Upper lobe of right lung (tissue), 1 donor: ENCODE measurements at regions not wholly inside any gene's neighbourhood (a gene's known extent, or its start where the extent isn't known, plus 50 kb on each side); places are given as distances from the start of the nearest gene placed in this dataset.

Experiments used
- ATAC-seq: fragments of 200-7000 bp; cut with Tn5 transposase; one replicate; pipeline ENCODE4 v1.9.1; 2020; ENCODE audit warnings: mild to moderate bottlenecking, moderate library complexity
- DNase-seq: peaks from one replicate; pipeline ENCODE4 v3.0.0-alpha.2; 2020
- H3K27ac ChIP-seq: fragments of 200-600 bp; one replicate; pipeline ENCODE4 v1.8.0; 2022
- H3K27me3 ChIP-seq: fragments of 200-600 bp; one replicate; pipeline ENCODE4 v1.8.0; 2022; ENCODE audit warnings: mild to moderate bottlenecking
- H3K36me3 ChIP-seq: fragments of 200-600 bp; one replicate; pipeline ENCODE4 v1.8.0; 2022
- H3K4me1 ChIP-seq: fragments of 200-600 bp; one replicate; pipeline ENCODE4 v1.8.0; 2022
- H3K4me3 ChIP-seq: fragments of 200-600 bp; one replicate; pipeline ENCODE4 v1.8.0; 2022; ENCODE audit warnings: mild to moderate bottlenecking
- H3K9me3 ChIP-seq: fragments of 200-600 bp; one replicate; pipeline ENCODE4 v1.8.0; 2022
- intact Hi-C: fragments of 100-400 bp; cut with DNase I; formaldehyde crosslinking; loops from one replicate; pipeline ENCODE4 v1.11.0; 2022
- TF ChIP-seq, protein P1 (sequence below): fragments of 200-600 bp; IDR thresholded peaks from one replicate; pipeline ENCODE4 v1.8.0; 2022; ENCODE audit warnings: antibody characterized with exemption
- donor health status: DM: no; HTN: yes; CAD: no; lungs with severe emphysema.

DNA sequence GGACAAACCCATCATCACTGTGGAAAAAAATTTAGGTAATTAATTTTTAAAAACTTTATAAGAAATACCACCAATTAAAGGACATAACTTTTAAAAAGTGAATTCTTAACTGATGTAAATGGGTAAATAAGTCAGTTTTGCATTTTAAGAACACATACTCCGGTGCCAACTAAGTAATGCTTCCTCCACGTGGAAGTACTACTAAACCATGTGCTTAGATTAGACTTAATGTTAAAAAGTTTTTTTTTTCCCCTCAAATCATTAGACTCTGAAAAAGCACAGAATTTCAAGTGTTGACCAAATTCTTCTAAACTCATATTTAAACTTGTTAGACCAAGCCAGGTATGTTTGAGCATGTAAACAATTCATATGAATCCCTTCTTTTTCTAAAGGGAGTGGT is 242.0 kb downstream of the NFKBIZ start:
- ATAC-seq (no peak), DNase-seq (no peak)
- H3K9me3 ChIP-seq = no peaks in the 10 kb centered on the region
- H3K4me3 ChIP-seq = no peak overlapping the region
- TF ChIP-seq, protein P1, sequence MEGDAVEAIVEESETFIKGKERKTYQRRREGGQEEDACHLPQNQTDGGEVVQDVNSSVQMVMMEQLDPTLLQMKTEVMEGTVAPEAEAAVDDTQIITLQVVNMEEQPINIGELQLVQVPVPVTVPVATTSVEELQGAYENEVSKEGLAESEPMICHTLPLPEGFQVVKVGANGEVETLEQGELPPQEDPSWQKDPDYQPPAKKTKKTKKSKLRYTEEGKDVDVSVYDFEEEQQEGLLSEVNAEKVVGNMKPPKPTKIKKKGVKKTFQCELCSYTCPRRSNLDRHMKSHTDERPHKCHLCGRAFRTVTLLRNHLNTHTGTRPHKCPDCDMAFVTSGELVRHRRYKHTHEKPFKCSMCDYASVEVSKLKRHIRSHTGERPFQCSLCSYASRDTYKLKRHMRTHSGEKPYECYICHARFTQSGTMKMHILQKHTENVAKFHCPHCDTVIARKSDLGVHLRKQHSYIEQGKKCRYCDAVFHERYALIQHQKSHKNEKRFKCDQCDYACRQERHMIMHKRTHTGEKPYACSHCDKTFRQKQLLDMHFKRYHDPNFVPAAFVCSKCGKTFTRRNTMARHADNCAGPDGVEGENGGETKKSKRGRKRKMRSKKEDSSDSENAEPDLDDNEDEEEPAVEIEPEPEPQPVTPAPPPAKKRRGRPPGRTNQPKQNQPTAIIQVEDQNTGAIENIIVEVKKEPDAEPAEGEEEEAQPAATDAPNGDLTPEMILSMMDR = no peak
- H3K27ac ChIP-seq = no peak overlapping the region
- no peaks in the 10 kb centered on the region for H3K4me1 ChIP-seq
- no peaks in the 10 kb centered on the region for H3K27me3 ChIP-seq
- intact Hi-C loops = no loop called here
- no peaks in the 10 kb centered on the region for H3K36me3 ChIP-seq

DNA sequence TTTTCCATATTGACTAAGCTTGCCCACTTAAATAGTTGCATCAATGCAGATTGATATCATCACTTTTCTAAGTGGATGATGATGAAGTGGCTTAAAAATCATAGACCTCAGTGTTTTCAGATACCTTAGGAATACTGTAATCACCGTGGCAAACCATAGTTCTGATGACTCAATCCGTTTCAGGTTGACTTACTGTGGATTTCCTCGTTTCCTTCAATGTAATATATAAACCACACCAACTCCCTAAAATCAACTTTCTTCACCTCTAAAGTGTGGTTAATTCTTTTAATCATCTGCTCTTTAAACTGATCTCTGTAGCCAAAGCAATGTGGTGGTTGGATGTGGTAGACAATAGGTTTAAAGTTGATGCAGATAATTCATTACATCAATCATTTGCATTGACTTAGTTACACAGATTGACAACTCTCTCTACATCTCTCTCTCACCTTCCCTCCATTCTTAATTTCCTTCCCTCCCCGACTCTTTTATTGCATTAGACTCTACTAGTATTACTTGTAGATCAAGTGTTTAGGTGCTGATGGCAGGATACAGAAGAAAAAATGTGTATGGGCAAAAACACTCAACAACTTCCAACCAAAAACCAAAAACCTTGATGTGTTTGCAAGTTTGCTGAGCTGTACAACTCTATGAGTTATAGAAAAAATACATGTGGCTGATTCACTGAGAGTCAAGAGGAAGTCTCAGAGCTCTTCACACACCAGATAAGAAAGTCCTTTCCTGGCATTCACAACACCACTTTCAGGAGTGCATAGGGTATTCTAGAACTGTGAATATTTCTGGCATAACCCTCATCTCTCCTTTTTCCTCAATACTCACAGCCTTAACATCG is 243.5 kb downstream of the NFKBIZ start:
- no peak overlapping the region for H3K4me3 ChIP-seq
- no peaks in the 10 kb centered on the region for H3K9me3 ChIP-seq
- ATAC-seq (peak; percentile 65), DNase-seq (no peak)
- TF ChIP-seq, protein P1 = no peak
- no peaks in the 10 kb centered on the region for H3K27me3 ChIP-seq
- no peak overlapping the region for H3K27ac ChIP-seq
- intact Hi-C loops = no loop called here
- H3K36me3 ChIP-seq = no peaks in the 10 kb centered on the region
- H3K4me1 ChIP-seq = no peaks in the 10 kb centered on the region

- H3K4me1 ChIP-seq = no peaks in the 10 kb centered on the region
- H3K36me3 ChIP-seq = no peaks in the 10 kb centered on the region
- no peak for ATAC-seq
- H3K9me3 ChIP-seq = no peaks in the 10 kb centered on the region
- intact Hi-C loops = no loop called here
- DNase-seq = no peak
- TF ChIP-seq, protein P1 = no peak
- no peak overlapping the region for H3K4me3 ChIP-seq
- H3K27me3 ChIP-seq = no peaks in the 10 kb centered on the region
- no peak overlapping the region for H3K27ac ChIP-seq
These were observed 245.2 kb downstream of the NFKBIZ start for GRCh38 chr3:102094506-102094905.

GRCh38 chr3:102095383-102095782 is 246.1 kb downstream of the NFKBIZ start:
- no peak for DNase-seq
- no peaks in the 10 kb centered on the region for H3K36me3 ChIP-seq
- no peak overlapping the region for H3K4me3 ChIP-seq
- no peaks in the 10 kb centered on the region for H3K9me3 ChIP-seq
- no peak overlapping the region for H3K27ac ChIP-seq
- no peaks in the 10 kb centered on the region for H3K4me1 ChIP-seq
- intact Hi-C loops = no loop called here
- TF ChIP-seq, protein P1 = no peak
- no peaks in the 10 kb centered on the region for H3K27me3 ChIP-seq
- ATAC-seq = no peak

DNA sequence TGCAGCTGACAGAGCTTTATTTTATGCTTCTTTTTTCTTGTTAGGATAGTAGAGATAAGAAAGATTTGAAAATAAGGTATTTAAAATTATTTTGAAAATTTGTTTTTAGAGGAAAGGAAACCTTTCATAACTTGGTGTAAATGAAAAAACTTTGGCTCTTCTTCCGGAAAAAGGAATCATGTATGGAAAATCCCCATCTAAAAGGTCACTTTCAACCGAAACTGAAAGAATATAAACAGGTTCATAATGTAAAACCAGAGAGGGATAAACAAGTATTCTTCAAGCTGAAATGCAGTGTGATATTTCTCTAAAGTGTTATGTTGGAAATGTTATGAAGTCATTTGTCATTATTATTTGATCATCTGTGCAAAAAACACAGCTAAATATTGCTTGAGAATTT is 246.8 kb downstream of the NFKBIZ start:
- H3K4me3 ChIP-seq = no peak overlapping the region
- intact Hi-C loops = no loop called here
- no peak for ATAC-seq

More for the DNA sequence above, 246.8 kb downstream of the NFKBIZ start:
- Histone ChIP-seq H3K9me3 (no peaks in the 10 kb centered on the region), H3K4me1 (no peaks in the 10 kb centered on the region), H3K27ac (no peak overlapping the region), H3K36me3 (no peaks in the 10 kb centered on the region), H3K27me3 (no peaks in the 10 kb centered on the region)
- TF ChIP-seq, protein P1 = no peak
- no peak for DNase-seq
